GM21529 (cell line): ENCODE measurements at regions not wholly inside any gene's neighbourhood (a gene's known extent, or its start where the extent isn't known, plus 50 kb on each side); places are given as distances from the start of the nearest gene placed in this dataset.

ENCODE experiments used
- ATAC-seq: cut with Tn5 transposase; IDR thresholded peaks from one replicate; pipeline ENCODE4 v1.9.1; 2021; ENCODE audit not compliant: unreplicated experiment

DNA sequence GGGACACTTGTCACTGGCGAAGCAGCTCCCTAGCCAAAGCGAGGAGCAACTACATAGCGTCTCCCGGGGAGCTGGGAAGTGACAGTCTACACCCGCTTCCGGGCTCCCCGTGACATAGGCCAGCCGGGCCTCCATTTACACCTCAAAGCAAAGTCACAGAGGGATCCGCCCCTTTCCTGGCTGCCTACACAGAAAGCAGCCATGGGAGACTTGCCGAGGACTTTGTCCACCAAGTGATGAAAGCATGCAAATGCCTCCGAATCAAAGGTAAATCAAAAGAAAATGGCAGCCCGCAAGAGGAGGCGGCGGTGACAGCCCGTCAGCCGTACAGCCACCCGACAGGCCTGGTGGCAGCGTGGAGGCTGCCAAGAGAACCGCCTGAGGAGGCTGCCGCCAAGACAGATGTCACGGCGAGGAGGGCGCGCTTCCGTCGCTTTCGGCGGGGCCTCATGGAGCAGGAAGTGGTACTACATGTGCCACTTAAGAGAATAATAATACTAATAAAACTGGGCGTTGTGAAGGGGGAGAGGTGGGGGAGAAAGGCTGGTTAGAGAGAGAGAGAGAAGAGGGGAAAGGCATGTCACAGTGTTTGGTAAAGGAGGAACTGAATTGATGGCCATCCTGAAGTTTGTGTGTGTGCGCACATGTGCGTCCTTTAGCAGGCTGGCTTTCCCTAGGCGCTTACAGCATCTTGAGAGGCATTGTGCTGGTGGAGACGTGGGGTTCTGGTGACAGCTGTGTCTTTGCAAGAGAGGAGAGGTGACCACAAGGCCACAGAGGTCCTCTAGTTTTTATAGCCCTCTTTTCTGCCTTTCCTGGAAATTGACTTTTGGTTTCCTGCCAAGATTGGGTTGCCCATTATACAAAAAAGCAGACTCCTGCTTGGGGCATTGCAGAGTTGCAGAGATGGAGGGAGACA, 661.7 kb downstream of the VRK1 start:
- no peak for ATAC-seq

DNA sequence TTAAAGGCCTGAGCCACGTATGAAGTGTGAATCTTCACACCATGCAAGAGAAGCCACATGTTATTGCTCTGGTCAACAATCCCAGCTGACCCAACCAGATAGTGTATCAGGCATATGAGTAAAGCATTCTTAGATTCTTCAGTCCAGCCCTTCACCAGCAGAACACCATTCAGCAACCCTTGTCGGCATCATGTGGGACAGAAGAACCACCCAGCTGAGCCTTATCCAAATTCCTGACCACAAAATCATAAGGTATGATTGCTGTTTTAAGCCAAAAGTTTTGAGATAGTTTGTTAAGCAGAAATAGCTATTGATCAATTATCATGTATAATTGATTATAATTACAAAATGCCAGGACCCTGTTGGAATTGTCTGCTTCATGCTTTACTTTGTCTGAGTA, 664.9 kb downstream of the VRK1 start:
- no peak for ATAC-seq

DNA sequence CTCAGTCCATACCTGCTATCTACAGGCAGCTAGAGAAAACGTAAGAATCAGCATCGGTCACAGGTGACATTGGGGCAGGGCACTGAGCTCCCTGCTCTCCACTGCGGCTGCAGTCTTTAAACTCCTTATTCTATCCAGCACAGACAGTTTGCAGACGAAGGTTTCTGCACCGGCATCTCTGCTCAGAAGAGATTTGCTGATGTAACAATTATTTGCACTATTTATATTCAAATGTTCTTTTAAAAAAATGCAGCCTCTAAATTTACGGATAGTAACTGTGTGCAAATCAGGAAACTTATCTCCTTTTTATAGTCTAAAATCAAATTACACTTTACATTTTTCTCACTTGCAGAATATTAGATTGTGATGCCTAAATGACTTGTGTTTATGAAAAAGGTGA, 671.0 kb downstream of the VRK1 start:
- no peak for ATAC-seq

DNA sequence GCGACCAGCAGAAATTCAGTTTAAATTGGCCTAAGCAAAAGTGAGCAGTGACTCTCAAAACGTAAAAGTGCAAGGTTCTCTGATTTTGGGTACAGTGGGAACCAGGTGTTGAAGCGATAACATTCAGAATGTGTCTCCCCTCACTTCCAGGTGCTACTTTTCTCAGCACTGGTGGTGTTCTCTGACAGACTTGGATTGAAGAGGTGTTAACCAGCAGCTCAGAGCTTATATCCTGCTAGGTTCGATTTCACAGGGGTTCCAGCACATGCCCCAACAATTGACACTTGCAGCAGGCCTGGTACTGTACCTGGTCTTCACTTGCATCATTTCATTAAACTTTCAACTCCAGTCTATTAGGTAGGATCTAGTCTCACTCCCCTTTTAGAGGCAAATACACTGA, 680.2 kb downstream of the VRK1 start:
- ATAC-seq, result no peak

DNA sequence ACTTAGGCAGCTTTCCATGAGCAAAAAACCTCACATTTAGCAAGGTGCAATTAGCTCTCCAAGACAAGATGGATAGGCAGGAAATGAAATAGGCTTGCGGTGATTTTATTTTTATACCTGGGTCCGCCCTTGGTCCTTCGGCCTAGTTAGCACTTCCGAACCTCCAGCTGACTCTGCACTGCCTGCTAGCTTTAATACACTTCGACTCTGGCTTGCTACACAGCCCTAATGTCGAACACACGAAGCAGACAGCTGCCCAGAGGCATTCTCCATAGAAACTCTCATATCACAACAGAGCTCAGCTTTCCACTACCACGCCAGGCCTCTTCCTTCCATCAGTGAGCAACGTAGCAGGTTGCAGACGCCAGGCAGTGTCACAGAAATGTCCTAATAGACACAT, 688.0 kb downstream of the VRK1 start:
- ATAC-seq, result no peak

DNA sequence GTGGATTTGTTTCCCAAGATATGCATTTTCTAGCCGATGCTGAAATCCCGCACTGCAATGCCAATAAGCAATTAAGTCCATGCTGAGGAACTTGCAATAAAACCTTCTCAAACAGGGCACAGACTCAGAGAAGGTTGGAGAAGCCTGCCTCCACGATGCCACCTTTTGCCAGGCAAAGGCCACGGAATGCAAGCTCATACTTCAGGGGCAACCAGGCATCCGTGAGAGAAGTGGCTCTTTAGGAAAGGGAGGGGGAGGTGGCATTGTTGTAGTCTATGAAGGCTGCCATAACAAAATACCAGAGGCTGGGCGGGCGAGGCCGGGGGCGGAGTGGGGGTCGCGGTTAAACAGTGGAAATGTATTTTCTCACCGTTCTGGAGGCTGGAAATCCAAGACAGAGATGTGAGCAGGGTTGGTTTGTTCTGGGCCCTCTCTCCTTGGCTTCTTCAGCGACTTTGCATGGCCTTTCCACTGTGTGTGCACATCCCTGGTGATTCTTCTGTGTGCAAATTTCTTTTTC, 689.5 kb downstream of the VRK1 start:
- no peak for ATAC-seq

DNA sequence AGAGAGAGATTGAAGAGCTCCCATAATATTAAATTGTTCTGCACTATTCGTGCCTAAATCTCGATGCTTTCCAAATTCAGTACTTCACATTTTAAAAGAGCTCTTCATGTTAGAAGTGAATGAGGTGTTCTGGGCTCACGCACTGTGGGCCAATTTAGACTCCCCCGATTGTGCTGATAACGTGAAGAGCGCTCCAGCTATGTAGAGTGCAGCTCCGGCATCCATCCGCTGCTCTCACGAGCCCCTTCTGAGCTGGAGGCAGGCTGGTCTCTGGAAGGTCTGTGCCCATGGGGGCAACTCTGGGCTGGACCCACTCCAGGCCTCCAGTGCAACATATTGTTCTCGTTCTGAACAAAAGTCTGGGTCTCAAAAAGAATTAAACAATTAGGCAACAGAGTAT, 692.6 kb downstream of the VRK1 start:
- no peak for ATAC-seq

DNA sequence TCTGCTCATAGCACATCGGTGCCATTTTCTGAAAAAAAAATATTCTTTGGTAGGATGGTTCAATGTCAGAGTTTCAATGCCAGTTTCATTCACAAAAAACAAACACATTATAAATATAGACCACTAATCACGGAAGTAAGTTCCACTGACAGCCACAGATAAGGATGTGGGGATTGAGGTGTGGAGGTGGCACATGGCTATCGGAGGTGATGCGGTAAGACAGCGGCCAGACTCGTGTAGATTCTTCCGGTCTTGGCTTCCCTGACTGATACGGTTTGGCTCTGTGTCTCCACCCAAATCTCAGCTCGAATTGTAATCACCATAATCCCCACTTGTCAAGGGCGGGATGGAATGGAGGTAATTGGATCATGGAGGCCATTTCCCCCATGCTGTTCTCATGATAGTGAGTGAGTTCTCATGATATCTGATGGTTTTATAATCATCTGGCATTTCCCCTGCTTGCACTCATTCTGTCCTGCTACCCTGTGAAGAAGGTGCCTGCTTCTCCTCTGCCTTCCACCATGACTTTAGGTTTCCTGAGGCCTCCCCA, 693.4 kb downstream of the VRK1 start:
- no peak for ATAC-seq

DNA sequence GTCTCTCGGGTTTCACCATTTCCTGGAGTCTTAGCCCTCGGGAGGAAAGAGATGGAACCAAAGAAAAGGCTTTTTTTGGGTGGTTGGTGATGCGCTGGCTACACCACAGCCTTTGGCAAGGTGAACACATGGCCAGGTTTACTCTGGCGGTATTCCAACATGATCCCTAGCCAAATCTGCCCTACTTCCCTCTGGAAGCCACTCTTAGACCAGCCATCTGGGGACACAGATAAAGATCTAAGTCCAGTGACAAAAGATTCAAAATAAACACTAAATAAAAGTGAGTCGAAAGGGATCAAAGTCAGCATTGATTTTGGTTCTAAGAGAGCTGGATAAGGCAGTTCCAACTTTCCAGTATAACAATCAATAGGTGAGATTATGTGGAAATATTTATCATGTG, 694.5 kb downstream of the VRK1 start:
- no peak for ATAC-seq

DNA sequence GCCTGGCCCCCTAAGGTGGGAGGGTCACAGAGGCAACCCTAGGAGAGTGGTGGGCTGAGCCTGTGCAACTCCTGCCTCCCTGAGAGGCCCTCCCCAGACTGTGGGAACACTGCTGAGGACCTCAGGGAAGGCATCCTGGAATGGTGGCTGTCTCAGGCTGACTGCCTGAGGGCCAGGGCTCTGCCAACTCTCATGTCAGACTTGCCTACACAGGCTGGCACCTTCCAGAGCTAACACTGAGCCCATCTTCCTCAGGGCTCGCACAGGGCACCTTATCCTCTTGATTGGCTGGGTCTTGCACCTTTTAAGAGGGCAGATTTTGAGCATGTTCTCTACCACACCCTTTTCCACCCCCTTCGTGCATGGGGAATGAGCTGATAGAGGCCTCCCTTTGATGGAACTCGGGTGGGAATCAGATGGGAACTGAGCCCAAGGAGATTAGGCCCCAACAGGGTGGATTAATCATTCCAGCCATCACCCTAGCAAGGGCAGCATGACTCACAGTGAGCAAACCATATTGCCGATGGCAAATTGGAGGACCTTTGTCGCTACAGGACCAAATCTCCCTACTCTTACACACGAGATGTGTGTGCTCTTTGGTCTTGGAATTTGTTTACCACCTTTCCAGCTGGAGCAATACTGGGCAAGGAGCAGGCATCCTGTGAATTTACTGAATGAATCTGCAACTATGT, 702.8 kb downstream of the VRK1 start:
- no peak for ATAC-seq

DNA sequence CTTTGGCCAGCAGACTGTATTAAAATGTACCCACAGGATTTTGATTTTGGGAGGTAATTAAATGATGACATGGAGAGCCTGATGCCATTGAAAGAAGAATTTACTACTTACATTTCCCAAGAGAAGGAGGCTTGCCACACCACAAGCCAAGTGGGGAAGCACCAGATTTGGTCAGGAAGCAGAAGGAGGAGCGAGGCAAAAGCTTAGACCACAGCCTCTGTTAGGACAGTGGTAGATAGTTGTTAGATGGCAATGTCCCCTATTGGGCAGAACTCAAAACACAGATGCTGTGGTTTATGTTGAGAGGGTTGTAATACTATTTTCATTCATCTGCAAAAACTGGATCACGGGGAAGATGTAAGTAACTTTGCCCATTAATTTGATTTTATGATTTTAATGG, 709.4 kb downstream of the VRK1 start:
- no peak for ATAC-seq

DNA sequence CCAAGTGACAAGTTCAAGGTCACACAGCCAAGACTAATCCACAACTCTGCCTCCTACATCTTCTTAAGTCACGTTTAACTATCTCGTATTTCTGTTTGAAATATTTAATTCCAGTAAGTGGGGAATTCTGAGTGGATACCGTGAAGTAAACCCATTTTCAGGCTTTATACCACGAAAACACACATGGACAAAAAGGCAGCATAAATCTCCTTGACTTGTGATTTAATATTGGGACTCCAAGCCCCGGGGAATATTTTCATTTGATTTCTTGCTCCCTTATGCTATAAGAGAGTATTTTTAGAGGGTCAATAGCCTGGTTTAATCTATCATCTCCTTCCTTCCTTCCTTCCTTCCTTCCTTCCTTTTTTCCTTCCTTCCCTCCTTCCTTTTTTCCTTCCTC, 716.7 kb downstream of the VRK1 start:
- no peak for ATAC-seq

DNA sequence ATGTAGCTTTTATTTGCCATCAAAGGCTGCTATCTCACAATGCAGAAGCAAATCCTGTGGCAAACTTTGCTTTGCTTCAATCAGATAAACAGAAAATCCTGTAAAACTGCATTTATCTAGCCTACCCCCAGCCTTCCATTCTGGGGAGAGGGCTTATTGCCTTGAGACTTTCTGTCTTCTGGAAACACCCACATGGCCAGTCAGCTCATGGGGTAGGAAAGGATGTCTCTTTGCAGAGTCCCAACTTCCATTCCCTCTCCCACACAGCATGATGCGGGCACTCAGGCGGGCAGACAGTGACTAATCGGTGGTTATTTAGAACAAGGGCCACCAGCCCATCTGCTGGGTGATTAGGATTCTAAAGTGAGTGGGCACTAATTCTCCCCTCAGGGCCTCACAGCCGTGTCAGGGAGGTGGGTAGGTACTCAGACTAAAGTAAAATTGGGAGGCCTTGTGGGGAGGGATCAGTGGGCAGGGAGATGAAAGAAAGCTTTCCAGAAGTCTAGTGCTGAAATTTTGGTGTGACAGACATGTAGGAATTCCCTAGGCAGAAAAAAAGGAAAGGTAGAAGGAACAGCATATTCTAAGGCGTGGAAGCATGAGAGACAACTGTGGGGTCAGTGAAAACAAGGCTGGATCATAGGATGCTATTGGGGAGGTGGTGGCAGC, 720.5 kb downstream of the VRK1 start:
- no peak for ATAC-seq

DNA sequence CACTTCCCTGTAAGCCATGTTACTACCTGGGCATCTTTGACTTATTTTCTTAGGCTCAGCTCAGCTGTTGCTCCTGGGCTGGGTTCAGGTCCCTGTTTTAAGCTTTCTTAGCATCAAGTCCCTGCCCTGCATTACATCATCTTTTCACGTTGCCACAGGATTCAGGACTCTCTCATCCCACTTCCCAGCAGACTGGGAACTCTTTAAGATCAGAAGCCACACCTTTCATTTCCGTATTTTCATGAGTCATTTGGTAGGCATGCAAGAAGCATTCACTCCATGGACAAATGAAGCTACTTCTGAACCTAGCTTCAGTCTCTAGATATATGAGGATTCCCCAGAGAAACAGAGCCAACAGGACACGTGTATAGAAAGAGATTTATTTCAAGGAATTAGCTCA, 726.8 kb downstream of the VRK1 start:
- no peak for ATAC-seq

DNA sequence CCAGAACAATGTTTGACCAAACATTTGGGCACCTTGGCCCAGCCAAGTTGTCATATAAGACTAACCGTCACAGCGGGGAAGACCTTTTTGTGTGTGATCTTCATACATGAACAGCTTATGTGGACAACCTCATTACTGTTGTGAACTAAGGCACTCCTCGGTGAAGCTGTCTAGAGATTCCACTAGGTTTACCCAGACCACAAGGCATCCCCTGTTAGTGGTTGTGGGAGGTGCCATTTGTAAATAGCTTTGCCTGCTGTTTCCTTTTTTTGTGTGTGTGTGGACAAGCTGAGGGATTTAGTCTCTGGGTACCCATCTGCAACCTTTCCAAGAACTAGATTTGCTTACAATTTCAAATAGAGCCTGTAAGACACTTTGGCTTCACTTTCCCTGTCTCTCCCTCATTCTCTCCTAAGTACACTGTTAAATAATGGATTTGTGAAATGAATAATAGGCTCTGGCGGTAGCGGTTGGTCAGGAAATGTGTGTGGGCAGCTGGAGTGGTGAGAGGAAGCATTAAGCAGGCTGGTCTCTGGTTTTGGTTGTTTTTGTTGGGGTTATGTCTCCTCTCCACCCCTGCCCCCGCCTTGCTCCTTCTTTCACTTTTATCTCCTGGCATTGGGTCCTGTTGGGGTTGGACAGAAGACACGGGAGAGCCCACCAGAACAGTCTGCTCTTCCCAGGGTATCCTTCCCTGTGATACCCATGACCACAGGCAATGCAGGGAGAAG, 727.6 kb downstream of the VRK1 start:
- no peak for ATAC-seq

DNA sequence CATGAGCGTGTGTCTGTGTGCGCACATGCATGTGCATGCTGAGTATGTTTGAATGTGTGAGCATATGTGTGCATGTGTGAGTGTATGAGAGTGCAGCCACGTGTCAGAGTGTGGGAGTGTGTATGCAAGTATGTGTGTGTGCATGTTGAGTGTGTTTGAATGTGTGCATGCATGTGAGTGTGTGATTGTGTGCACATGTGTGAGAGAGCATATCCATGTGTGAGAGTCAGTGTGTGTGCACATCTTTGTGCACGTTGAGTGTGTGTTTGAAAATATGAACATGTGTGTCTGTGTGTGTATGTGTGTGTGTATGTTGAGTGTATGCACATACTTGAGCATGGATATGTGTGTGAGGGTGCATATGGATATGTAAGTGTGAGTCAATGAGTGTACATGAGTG, 730.8 kb downstream of the VRK1 start:
- ATAC-seq, result no peak

DNA sequence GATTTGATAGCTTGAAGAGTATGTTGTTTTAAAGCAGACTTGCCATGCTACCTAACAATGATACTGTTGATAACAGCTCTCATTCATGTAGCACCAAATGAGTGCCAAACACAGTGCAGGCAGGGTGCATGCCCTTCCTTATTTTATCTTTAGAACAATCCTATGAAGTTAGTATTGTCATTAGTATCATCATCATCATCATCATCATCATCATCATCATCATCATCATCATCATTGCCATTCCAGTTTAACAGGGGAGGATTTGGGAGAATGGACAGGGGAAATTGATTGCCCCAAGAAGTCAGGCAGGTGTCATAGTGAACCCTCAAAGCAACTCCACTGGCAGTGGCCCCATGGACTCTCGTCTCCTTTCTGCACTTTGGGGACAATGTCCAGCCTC, 734.9 kb downstream of the VRK1 start:
- ATAC-seq, result no peak

DNA sequence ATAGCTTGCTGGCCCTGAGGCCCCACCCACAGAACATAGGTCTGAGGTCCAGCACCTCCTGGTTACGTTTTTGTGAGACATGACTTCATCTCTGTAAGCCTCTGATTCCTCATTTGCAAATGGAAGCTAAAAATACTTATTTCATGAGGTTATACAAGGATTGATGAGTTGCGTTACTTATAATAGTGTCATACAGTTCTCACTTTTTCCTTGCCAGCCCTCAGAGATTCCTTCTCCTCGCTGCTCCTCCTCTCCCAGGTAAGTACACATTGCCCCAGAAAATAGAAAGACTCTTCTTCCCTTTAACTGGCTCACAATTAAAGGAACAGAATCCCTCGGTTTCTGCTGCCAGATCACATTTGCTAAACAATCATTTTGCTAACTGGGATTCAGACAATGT, 739.2 kb downstream of the VRK1 start:
- ATAC-seq, result no peak

DNA sequence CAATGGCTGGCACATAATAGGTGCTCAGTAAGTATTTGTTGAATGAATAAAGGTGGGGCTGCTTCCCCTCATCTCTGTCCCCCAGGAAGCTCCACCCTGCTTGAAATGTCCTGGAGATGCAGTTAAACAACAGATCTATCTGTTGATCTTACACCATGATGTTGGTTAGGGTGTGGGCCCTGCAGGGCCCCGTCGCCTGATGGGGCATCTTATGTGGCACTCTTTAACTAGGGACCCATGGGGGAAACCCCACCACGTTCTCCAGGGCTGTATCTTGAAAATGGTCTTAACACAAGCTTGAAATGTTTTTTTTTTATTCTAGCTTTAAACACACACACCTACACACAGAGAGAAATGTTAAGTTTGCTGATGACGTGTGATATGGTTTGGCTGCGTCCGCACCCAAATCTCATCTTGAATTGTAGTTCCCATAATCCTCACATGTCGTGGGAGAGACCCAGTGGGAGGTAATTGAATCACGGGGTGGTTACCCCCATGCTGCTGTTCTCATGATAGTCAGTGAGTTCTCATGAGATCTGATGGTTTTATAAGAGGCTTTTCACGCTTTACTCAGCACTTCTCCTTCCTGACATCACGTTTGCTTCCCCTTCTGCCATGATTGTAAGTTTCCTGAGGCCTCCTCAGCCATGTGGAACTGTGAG, 741.7 kb downstream of the VRK1 start:
- no peak for ATAC-seq

DNA sequence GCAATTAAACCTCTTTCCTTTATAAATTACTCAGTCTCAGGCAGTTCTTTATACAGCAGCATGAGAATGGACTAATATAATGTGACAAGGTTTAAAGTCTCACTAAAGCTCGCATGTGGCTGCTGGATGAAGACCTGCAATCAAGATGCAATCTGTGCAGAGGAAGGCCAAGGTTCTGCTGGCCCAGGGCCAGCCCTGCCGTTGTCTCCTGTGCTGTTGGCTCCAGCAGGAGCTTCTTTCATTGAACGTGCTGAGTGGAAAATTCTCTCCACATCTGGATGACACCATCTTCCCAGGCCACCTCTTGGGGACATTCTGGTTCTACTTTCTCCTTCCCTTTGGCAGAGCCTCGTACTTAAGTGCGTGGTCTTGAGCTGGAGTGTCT, 742.2 kb downstream of the VRK1 start:
- ATAC-seq, result no peak
